Large intestine (tissue), 3 donors: ENCODE measurements at regions not wholly inside any gene's neighbourhood (a gene's known extent, or its start where the extent isn't known, plus 50 kb on each side); places are given as distances from the start of the nearest gene placed in this dataset.

Experiments used
- DNase-seq, 2 donors: peaks; one replicate each; pipeline versions ENCODE4 v3.0.0 to v3.0.0-alpha.2; 2013
- H3K27ac ChIP-seq: one replicate; pipeline ENCODE4 v1.5.1; 2013; ENCODE audit warnings: low read length
- H3K27me3 ChIP-seq: 2 replicates; pipeline ENCODE4 v1.6.1; 2013; ENCODE audit warnings: low read length; ENCODE audit not compliant: control insufficient read depth, insufficient read depth
- H3K36me3 ChIP-seq: 2 replicates; pipeline ENCODE4 v1.6.1; 2013; ENCODE audit warnings: low read length; ENCODE audit not compliant: control insufficient read depth, insufficient read depth
- H3K4me1 ChIP-seq: one replicate; pipeline ENCODE4 v1.6.1; 2013; ENCODE audit warnings: low read length; ENCODE audit not compliant: control insufficient read depth, insufficient read depth
- H3K4me3 ChIP-seq: one replicate; pipeline ENCODE4 v1.5.1; 2013; ENCODE audit warnings: low read length
- H3K9me3 ChIP-seq: one replicate; pipeline ENCODE4 v1.6.1; 2013; ENCODE audit warnings: mild to moderate bottlenecking, low read depth, low read length, moderate library complexity; ENCODE audit not compliant: control insufficient read depth
- WGBS: methylation state at CpG from one replicate; pipeline ENCODE4 v1.1.5; 2013; ENCODE audit warnings: low lambda C conversion rate; ENCODE audit not compliant: insufficient coverage; 5-methylcytosine and 5-hydroxymethylcytosine counted together

DNA sequence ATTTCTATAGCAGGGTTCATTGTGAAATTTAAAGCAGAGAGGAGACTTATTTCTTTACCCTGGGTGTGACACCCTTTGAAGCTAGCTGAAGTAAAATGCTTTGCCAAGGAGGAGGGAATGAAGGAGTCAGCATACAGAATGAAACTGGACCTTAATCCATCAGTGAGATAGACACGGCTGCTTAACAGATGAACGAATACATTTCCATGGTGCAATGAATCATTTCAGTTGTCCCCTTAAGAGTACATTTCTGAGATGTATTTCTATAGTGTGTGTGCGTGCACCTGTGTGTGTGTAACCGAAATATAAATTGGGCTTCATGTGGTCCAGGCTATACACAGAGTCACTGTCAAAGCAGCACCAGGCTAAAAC, 73.8 kb upstream of the CD93 start:
- no peaks in the 10 kb centered on the region for H3K27me3 ChIP-seq
- H3K4me1 ChIP-seq = peaks cover 15% of the 10 kb centered on the region
- no peak overlapping the region for H3K4me3 ChIP-seq
- H3K9me3 ChIP-seq = no peaks in the 10 kb centered on the region
- DNase-seq = peak in 1 of 2 donors; percentile 63
- WGBS = 100% methylated on average over 1 of the region's 4 CpGs
- no peaks in the 10 kb centered on the region for H3K36me3 ChIP-seq
- H3K27ac ChIP-seq = peak overlapping the region; percentile 18

DNA sequence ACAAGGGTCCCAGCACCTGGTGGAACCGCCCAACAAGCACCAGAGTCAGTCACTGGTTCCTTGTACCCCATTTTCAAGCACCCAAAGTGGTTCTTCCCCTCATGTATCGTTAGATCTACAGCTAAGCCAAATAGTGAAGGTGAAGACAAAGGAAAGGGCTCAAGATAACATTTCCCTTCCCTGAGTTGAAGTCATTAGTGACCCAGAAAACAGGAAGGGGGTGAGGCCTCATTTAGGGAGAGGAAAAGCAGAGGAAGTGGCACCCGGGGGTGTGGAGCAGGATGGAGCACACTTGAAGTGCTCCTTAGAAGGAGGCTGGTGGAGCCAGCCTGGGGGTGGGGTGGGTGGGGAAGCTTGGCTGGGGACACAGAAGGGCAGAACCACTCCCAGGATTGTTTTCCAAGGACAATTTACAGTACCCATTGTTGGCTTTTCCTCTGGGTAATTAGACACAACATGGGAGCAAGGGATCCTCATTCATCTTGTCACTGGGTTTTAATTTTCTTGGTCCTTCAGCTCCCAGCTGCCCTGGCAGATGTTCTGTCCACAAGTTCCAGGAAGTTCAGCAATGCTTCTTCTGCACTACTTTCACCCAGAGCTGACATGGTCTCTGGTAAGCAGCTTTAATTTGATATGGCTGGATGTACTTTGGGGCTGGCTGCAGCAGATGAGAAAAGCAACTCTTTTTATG, 73.3 kb upstream of the CD93 start:
- Histone ChIP-seq H3K4me3 (no peak overlapping the region), H3K4me1 (peaks cover 11% of the 10 kb centered on the region), H3K27me3 (no peaks in the 10 kb centered on the region), H3K36me3 (no peaks in the 10 kb centered on the region), H3K27ac (peak overlapping the region; percentile 18), H3K9me3 (no peaks in the 10 kb centered on the region)
- no CpG with 5 or more reads among the region's 3 CpGs for WGBS
- DNase-seq = no peak

DNA sequence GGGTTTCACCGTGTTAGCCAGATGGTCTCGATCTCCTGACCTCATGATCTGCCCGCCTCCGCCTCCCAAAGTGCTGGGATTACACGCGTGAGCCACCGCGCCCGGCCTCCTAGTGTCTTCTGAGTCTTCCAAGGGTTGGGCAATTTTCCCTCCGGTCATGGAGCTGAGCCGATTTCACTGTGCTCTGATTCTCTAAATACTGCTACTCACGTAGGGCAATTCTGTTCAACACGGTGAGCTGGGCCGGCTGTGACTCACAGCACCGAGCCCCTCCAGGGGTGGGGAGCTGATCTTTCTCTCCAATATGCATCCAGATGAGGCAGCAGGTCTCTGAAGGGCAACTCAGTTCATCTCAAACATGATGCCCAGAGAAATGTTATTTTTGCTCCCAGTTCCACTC, 71.6 kb upstream of the CD93 start:
- Histone ChIP-seq H3K4me3 (no peak overlapping the region), H3K36me3 (no peaks in the 10 kb centered on the region), H3K9me3 (no peaks in the 10 kb centered on the region), H3K27me3 (no peaks in the 10 kb centered on the region), H3K27ac (no peak overlapping the region), H3K4me1 (peaks cover 2% of the 10 kb centered on the region)
- DNase-seq = no peak
- WGBS = no CpG with 5 or more reads among the region's 15 CpGs

GRCh38 chr20:23156842-23157423, 70.8 kb upstream of the CD93 start:
- Histone ChIP-seq H3K4me1 (peaks cover 10% of the 10 kb centered on the region), H3K27ac (no peak overlapping the region)

DNA sequence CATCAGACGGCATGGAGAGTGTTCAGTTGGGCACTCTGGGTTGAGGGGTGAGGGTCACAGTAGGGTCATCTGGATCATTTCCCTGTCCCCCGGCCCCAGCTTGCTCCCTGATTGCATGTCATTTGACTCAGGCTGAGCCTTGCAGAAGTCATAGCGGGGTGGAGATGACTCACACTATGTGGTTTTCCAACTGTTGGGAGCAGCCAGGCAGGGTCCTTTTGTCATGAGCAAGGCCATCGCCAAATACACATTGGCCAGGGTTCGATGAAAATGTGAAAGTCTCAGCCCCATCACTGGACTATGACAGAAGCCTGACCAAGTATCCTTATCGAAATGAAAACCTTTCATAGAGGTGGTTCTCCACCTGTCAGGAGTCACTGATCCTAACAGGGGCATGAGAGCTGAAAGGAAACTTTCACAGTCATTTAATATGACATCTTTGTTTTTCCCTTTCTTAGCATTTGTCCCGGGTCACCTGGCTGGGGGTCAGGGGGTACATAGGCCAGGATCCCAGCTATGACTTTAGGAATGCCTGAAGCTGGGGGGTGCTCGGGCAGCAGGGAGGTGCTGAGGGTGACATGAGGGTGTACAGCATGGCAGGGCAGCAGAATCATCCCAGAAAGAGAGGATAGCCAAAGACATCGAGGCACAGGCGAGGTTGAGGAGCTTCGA, 70.2 kb upstream of the CD93 start:
- H3K9me3 ChIP-seq = no peaks in the 10 kb centered on the region
- WGBS = 80% methylated on average over 1 of the region's 11 CpGs
- H3K4me3 ChIP-seq = no peak overlapping the region
- peak in 1 of 2 donors; percentile 57 for DNase-seq
- no peaks in the 10 kb centered on the region for H3K27me3 ChIP-seq
- no peak overlapping the region for H3K27ac ChIP-seq
- peaks cover 14% of the 10 kb centered on the region for H3K4me1 ChIP-seq
- no peaks in the 10 kb centered on the region for H3K36me3 ChIP-seq

More at GRCh38 chr20:23156842-23157423, 70.8 kb upstream of the CD93 start:
- H3K36me3 ChIP-seq = no peaks in the 10 kb centered on the region
- H3K4me3 ChIP-seq = no peak overlapping the region
- no peaks in the 10 kb centered on the region for H3K9me3 ChIP-seq
- no peak for DNase-seq
- WGBS = 100% methylated on average over 1 of the region's 5 CpGs
- no peaks in the 10 kb centered on the region for H3K27me3 ChIP-seq

GRCh38 chr20:23155141-23155590, 69.0 kb upstream of the CD93 start:
- Histone ChIP-seq H3K4me3 (no peak overlapping the region), H3K36me3 (no peaks in the 10 kb centered on the region), H3K9me3 (no peaks in the 10 kb centered on the region), H3K27me3 (no peaks in the 10 kb centered on the region), H3K27ac (no peak overlapping the region), H3K4me1 (peaks cover 14% of the 10 kb centered on the region)
- DNase-seq = no peak
- 83% methylated on average over 3 of the region's 7 CpGs for WGBS

GRCh38 chr20:23153696-23154341, 67.7 kb upstream of the CD93 start:
- no peak for DNase-seq
- no peak overlapping the region for H3K4me3 ChIP-seq
- H3K4me1 ChIP-seq = peaks cover 14% of the 10 kb centered on the region
- no peaks in the 10 kb centered on the region for H3K9me3 ChIP-seq
- H3K27ac ChIP-seq = no peak overlapping the region
- H3K36me3 ChIP-seq = no peaks in the 10 kb centered on the region
- no CpG with 5 or more reads among the region's 4 CpGs for WGBS
- no peaks in the 10 kb centered on the region for H3K27me3 ChIP-seq

DNA sequence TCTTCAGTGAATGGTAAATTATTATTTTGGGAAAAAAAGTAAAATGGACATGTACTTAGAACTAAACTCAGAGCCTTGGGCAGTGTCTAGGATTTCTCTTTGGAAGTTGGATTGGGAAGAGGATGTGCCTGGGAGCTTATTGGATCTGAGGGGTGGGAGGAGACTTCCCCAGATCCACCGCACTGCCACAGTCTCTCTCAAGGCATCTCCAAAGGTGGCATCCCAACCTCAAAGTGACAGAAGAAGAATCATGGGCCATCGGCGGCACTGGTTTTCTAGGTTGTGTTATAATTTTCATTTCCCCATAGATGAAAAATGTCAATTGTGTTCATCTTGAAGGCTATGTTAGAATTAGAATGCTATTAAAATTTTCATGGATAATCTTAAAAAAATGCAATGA, 66.8 kb upstream of the CD93 start:
- no peak for DNase-seq
- peaks cover 14% of the 10 kb centered on the region for H3K4me1 ChIP-seq
- no CpG with 5 or more reads among the region's 3 CpGs for WGBS
- no peak overlapping the region for H3K4me3 ChIP-seq
- H3K36me3 ChIP-seq = no peaks in the 10 kb centered on the region
- H3K27me3 ChIP-seq = no peaks in the 10 kb centered on the region
- no peaks in the 10 kb centered on the region for H3K9me3 ChIP-seq
- peak overlapping the region; percentile 81 for H3K27ac ChIP-seq

- H3K27me3 ChIP-seq = no peaks in the 10 kb centered on the region
- DNase-seq = peak; percentile 91 to 94
- H3K4me1 ChIP-seq = peaks cover 14% of the 10 kb centered on the region
- no peaks in the 10 kb centered on the region for H3K36me3 ChIP-seq
- H3K9me3 ChIP-seq = no peaks in the 10 kb centered on the region
- H3K4me3 ChIP-seq = no peak overlapping the region
- 17% methylated on average over 1 of the region's 9 CpGs for WGBS
- H3K27ac ChIP-seq = peak overlapping the region; percentile 81
These were observed 66.3 kb upstream of the CD93 start for GRCh38 chr20:23152308-23152892.

DNA sequence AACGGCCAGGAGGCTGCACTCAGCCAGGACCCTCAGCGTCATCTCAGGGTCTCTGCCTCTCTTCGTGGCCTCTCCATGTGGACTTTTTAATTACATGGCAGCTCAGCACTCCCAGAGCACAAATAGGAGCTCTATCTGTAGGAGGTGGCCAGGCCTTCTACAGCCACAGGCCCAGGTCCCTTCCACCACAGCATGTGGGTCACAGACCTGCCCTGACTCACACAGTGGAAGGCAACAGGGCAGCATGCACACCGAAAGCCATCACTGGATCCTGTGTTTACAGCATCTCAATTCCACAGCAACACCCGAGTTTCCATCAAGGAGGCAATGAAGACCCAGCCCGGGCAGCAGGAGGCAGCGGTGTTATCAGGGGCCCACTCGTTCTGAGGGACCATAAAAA, 65.8 kb upstream of the CD93 start:
- no peak overlapping the region for H3K4me3 ChIP-seq
- DNase-seq = no peak
- no peaks in the 10 kb centered on the region for H3K36me3 ChIP-seq
- H3K9me3 ChIP-seq = no peaks in the 10 kb centered on the region
- no peaks in the 10 kb centered on the region for H3K27me3 ChIP-seq
- H3K27ac ChIP-seq = peak overlapping the region; percentile 81
- WGBS = no CpG with 5 or more reads among the region's 8 CpGs
- H3K4me1 ChIP-seq = peaks cover 14% of the 10 kb centered on the region
